ENCODE measurements at regions not wholly inside any gene's neighbourhood (a gene's known extent, or its start where the extent isn't known, plus 50 kb on each side); places are given as distances from the start of the nearest gene placed in this dataset.

GRCh38 chr14:42802346-42802745 lies 1195.7 kb downstream of the LRFN5 start:
- intact Hi-C loops (cut with DNase I), result no loop called here
- TF ChIP-seq CTCF (IDR thresholded peaks at IDR 0.05), result no peak
- 95 to 98% methylated on average over 1 of the region's 1 CpG for WGBS, 2 donors

GRCh38 chr14:42792166-42792565 lies 1185.5 kb downstream of the LRFN5 start:
- Histone ChIP-seq H3K9me3 (no peaks in the 10 kb centered on the region), H3K36me3 (no peaks in the 10 kb centered on the region), H3K4me3 (replicated peaks in 1 of 3) (no peak overlapping the region), H3K27ac (no peak overlapping the region), H3K27me3 (no peaks in the 10 kb centered on the region), H3K4me1 (no peaks in the 10 kb centered on the region)
- DNase-seq, result no peak
- 65 to 74% methylated on average over 1 of the region's 1 CpG for WGBS, 2 donors
- intact Hi-C loops (cut with DNase I), result no loop called here
- TF ChIP-seq CTCF (IDR thresholded peaks at IDR 0.05), result no peak
- no peak for TF ChIP-seq POLR2A (IDR thresholded peaks at IDR 0.05)

More at GRCh38 chr14:42802346-42802745, 1195.7 kb downstream of the LRFN5 start:
- no peaks in the 10 kb centered on the region for H3K4me1 ChIP-seq
- H3K4me3 ChIP-seq (replicated peaks in 1 of 3), result no peak overlapping the region
- no peak for DNase-seq
- no peaks in the 10 kb centered on the region for H3K36me3 ChIP-seq
- no peak overlapping the region for H3K27ac ChIP-seq
- no peaks in the 10 kb centered on the region for H3K27me3 ChIP-seq
- H3K9me3 ChIP-seq, result no peaks in the 10 kb centered on the region

GRCh38 chr14:42782754-42783153 lies 1176.1 kb downstream of the LRFN5 start:
- DNase-seq, result no peak
- intact Hi-C loops (cut with DNase I), result no loop called here
- Histone ChIP-seq H3K27me3 (no peaks in the 10 kb centered on the region), H3K27ac (no peak overlapping the region), H3K36me3 (no peaks in the 10 kb centered on the region), H3K4me1 (no peaks in the 10 kb centered on the region), H3K9me3 (no peaks in the 10 kb centered on the region), H3K4me3 (replicated peaks in 1 of 3) (no peak overlapping the region)
- WGBS, 2 donors, result 83 to 85% methylated on average over 3 of the region's 3 CpGs
- TF ChIP-seq CTCF (IDR thresholded peaks at IDR 0.05) (no peak), POLR2A (IDR thresholded peaks at IDR 0.05) (no peak)

- WGBS, 2 donors, result 86 to 89% methylated on average over 2 of the region's 2 CpGs
- intact Hi-C loops (cut with DNase I), result no loop called here
- H3K4me1 ChIP-seq, result no peaks in the 10 kb centered on the region
- H3K36me3 ChIP-seq, result no peaks in the 10 kb centered on the region
- no peak overlapping the region for H3K4me3 ChIP-seq (replicated peaks in 1 of 3)
- H3K9me3 ChIP-seq, result no peaks in the 10 kb centered on the region
- TF ChIP-seq POLR2A (IDR thresholded peaks at IDR 0.05) (no peak), CTCF (IDR thresholded peaks at IDR 0.05) (no peak)
- no peak for DNase-seq
- H3K27ac ChIP-seq, result no peak overlapping the region
- H3K27me3 ChIP-seq, result no peaks in the 10 kb centered on the region
These were observed 1172.3 kb downstream of the LRFN5 start for GRCh38 chr14:42778984-42779383.

GRCh38 chr14:42750771-42751170 lies 1144.1 kb downstream of the LRFN5 start:
- Histone ChIP-seq H3K36me3 (no peaks in the 10 kb centered on the region), H3K4me3 (replicated peaks in 1 of 3) (no peak overlapping the region), H3K4me1 (no peaks in the 10 kb centered on the region), H3K27ac (no peak overlapping the region), H3K9me3 (no peaks in the 10 kb centered on the region), H3K27me3 (no peaks in the 10 kb centered on the region)
- DNase-seq, result no peak
- TF ChIP-seq POLR2A (IDR thresholded peaks at IDR 0.05) (no peak), CTCF (IDR thresholded peaks at IDR 0.05) (no peak)
- intact Hi-C loops (cut with DNase I), result no loop called here

Data from thyroid gland (tissue), 4 donors.